ENCODE measurements at regions not wholly inside any gene's neighbourhood (a gene's known extent, or its start where the extent isn't known, plus 50 kb on each side); places are given as distances from the start of the nearest gene placed in this dataset.

GRCh38 chr21:38115870-38116269, 140.9 kb upstream of the KCNJ15 start:
- TF ChIP-seq POLR2A (IDR thresholded peaks at IDR 0.05) (no peak), CTCF (IDR thresholded peaks at IDR 0.05) (no peak)
